NCI-H2107 (cell line): ENCODE measurements at regions not wholly inside any gene's neighbourhood (a gene's known extent, or its start where the extent isn't known, plus 50 kb on each side); places are given as distances from the start of the nearest gene placed in this dataset.
"Not testable (repeated sequence)": the region's sequence is repeated elsewhere in the genome, so short reads cannot be mapped to it uniquely, and the experiment has no call there.

Source experiments
- DNase-seq: peaks from one replicate; lab custom pipeline; 2025; lab: John Stamatoyannopoulos, UW

GRCh38 chr4:181108237-181108636, 1135.0 kb upstream of the TENM3 start:
- DNase-seq = no peak

DNA sequence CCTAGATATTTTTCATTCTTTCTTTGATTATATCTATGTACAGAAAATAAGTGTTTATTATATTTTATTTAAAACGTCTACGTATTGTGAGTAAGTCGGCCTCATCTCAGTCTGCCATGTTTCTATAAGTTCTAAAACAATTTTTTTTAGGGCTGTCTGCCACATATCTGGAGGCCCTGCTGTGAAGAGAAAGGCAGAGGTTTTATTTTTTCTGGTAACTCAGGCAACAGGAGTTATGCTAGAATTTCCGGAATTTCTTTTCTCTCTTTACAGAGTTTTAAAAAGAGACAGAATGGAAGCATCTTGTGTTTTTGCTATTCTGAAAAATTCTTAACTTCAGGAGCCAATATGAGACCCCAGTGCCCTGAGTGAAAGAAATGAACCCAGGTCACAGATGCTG, 1124.0 kb upstream of the TENM3 start:
- no peak for DNase-seq

DNA sequence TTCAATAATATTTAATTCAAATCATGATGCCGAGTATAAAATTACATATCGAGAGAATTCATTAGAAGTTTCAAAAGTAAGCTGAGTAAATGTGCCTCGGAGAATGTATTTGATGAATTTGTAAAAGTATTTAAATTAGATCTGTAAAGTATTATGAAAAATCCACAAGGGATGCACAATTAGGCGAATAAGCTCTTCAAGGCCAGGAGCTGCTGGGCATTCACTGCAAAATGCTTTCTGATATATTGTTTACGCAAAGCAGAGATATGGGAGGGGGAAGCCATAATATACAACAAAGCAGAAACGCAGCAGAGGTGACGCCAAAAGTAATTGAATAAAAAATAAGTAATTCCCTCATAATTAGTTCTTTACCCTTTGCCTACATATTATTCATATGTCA, 1121.5 kb upstream of the TENM3 start:
- DNase-seq = no peak

DNA sequence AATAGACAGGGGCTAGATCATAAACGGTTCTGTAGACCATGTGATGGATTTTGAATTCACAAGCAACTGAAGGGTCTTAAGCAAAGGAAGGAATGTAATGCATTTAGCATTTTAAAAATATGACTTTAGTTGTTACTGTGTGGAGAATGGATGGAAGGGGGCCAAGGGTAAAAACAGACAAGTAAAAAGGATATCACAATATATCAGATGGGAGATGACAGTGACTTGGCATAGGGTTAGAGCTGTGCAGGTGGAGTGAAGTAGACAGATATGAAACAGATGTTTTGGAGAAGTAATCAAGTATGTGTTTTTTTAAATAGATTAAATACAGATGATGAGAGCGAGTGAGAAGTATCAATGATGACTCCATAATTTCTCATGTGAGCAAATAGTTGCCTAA, 1116.0 kb upstream of the TENM3 start:
- no peak for DNase-seq

- DNase-seq = not testable (repeated sequence)
Measured at GRCh38 chr4:181130317-181130716, 1112.9 kb upstream of the TENM3 start.

DNA sequence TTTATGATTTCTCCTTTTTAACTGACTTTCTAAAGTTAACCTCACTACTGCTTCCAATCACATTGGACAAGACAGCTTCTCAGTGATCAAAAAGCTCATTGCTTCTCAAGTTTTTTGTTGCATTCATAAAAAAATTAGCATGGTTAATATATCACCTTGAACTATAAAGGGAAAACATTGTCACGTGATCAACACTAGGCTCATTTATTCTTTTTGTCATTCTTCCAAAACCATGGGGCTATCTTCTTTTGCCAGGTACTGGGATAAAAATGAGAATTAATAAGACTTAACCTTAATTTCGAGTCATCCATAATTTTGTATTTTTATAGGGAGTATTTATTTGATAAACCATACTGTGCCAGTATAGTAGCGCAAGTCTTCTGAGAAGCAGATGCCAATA, 1105.9 kb upstream of the TENM3 start:
- DNase-seq = no peak

- DNase-seq = no peak
Measured at GRCh38 chr4:181138116-181138515, 1105.1 kb upstream of the TENM3 start.

- DNase-seq = no peak
Measured at GRCh38 chr4:181140037-181140603, 1103.1 kb upstream of the TENM3 start.

- peak; percentile 43 for DNase-seq
Measured at GRCh38 chr4:181143250-181143854, 1099.8 kb upstream of the TENM3 start.

DNA sequence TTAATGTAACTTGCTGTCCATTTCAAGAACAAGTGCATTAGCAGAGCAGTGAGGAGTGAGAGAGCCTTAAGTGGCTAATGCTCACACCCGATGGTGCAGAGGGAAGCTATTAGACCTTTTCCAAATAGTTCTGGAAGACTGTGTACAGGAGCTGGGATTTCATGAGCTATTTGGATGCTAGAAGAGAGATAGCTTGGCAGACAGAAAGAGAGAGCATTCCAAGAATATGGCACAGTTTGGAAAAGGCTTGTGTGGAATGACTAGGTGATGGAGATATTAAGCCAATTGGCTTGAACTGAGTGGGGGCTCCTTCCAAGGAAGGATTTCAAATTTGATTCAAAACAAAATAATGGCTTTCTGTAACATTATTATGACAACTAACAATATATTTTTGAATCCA, 1097.2 kb upstream of the TENM3 start:
- DNase-seq = no peak

- DNase-seq = no peak
Measured at GRCh38 chr4:181147416-181147951, 1095.7 kb upstream of the TENM3 start.

DNA sequence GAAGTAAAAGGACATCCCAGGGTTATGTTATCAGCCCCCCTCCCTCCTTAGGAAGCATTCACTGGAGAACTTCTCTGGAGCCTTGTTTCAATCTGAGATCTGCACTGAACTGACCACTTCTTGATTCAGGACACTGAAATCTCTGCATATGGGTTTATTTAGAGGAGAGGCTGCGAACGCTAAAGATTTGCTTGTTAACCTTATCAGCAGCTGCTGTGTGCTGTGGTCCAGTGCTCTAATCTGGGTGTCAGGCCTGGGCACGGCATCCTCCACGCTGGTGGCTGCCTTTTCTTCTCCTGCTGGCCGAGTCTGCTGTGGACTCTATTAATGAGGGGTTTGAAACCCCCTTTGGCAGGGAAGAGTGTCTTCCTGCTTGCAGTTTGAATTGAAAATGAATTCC, 1094.7 kb upstream of the TENM3 start:
- no peak for DNase-seq

DNA sequence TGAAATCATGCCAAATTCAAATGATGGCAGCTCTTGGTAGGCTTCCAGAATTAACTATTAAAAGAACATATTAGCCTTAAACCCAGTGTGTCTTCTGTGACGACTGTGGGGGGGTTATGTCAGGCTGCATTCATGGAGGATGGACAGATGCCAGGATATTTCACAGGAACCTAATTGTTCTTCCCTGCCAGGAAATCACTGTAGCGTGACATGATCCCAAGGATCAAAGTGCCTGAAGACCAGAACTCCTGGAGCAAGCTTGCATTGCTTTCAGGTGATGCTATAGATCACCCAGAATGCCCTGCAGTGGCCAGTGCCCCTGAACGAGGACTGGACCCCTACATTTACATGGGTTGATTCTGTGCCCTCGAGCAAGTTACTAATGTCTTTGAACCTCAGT, 1093.0 kb upstream of the TENM3 start:
- DNase-seq = no peak

GRCh38 chr4:181151856-181152255, 1091.3 kb upstream of the TENM3 start:
- no peak for DNase-seq

DNA sequence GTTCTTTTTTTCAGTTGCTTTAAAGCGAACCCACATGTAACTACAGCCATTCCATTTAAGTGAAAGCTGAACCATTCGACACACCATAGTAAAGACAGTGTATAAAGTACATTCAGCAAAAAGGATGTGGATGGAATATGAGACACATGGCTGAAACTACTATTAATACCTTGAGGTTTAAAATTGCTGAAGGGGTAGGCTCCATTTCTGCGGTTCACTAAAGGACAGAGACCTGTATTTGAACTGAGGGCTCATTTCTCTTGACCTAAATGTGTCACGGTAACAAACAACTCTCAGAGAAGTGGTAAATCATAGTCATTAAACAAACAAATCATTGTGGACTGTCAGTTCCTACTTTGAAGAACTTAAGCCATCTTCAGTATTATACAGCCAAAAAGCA, 1085.6 kb upstream of the TENM3 start:
- no peak for DNase-seq

DNA sequence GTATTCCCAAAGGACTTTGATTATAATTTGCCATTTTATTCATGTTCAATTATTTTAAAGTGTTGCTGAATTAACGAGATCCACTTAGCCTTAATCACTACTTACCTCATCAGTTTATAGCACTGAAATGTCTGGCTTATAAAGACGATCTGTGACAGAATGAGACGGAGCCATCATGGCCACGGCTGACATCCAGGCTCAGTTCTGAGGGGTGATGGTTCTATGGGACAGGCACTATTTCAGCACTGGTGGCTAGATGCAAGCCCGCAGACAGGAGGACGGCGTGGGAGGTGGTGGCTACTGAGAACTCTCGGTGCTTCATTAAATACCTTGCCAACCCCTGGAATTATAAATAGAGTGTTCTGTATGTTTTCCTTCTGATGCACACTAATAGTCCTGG, 1084.2 kb upstream of the TENM3 start:
- DNase-seq = no peak

DNA sequence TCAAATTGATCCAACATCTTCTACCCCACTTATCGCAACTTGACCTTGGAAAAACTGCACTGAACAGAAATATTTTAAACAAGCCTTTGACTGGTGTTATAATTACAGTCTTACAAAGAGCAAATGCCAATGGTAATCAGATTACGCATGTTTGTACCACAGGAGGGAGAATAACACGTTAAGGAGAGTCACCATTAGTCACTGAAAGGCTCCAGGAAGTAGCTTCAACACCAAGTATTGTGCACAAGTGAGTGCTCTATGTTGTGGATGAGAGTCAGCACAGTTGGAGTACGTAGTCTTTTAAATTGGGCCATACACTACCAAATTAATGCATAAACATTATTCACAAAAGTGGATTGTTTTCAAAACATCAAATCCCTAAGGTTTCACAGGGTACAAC, 1081.5 kb upstream of the TENM3 start:
- no peak for DNase-seq

GRCh38 chr4:181162266-181162665, 1080.9 kb upstream of the TENM3 start:
- no peak for DNase-seq

DNA sequence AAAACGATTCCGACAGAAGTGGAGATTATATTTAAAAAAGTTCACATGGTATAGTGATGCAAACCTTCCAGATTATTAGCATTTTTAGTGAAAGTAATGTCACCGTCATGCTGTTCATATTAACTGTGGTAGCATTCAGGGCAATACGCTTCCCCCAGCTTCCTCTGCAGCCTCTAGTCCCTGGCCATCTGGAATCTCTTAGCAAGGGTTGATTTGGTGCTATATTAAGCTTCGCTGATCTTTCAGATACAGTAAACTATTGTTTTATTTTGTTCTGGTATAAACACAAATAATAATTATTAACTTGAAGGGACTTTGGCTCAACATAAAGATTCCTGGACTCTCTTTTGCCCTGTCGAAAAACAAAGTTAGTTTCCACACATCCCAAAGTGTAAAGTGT, 1080.5 kb upstream of the TENM3 start:
- DNase-seq = no peak

DNA sequence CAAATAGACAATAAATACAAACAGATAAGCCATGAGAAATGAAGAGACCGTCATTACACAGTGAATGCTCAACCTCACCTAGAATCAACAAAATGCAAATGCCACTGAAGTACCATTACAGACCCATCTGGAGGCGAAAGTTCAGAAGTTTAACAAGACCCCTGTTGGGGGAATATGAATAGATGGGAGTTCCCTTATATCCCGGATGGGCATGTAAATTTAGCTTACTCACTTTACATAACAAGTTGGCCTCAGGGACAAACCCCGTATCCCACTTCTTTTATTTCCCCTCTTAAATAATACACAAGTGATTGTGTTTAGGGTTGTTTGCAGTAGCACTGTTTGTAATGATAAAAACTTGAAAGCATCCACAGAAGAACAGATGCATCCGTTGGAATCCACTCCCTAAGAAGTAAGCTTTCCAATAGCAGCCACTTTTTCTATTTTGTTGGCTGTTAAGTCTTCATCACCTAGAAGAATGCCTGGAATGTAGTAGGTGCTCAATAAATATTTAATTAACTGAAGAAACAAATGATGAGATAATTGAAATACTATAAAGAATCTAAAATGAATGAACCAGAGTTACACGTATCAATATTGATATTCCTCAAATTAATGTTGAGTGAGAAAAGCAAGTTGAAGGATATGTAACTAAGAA, 1076.3 kb upstream of the TENM3 start:
- DNase-seq = no peak

- DNase-seq = no peak
Measured at GRCh38 chr4:181168011-181168805, 1075.0 kb upstream of the TENM3 start.

DNA sequence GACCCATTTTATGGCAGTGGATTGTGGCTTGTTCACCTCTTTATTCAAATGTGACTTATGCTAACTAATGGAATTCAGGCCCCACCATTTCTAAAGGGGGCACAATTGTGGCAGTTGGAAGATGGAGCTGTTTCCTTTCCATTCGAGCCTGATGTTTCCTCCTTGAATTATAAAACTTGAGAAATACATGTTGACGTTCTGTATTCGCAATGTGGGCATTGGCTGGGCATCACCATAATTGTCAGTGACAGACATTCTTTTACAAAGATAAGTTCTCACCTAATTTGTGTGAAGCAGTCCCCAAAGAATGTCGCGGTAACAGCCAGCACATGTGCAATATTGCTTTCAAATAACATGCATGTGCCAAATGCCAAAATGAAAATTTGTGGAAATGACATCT, 1070.2 kb upstream of the TENM3 start:
- no peak for DNase-seq

DNA sequence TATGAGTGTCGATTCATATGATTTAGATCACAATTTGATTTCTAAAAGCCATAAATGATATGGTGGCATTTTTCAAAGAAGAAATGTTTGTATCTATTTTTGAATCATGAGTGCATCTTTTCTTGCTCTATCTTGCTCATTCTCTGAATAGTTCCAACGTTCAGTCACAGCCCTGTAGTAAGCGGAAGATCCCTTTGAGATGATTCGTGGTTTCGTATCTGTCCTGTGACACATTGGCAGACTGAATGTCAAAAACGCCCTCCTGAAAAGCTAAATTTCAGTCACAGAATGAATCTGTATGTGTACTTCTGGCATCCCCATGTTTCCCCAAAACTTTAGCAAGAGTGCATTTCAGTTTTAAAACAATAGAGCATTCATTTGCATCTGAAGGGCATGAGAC, 1066.9 kb upstream of the TENM3 start:
- no peak for DNase-seq
